ENCODE measurements at regions not wholly inside any gene's neighbourhood (a gene's known extent, or its start where the extent isn't known, plus 50 kb on each side); places are given as distances from the start of the nearest gene placed in this dataset.
"Not testable (repeated sequence)": the region's sequence is repeated elsewhere in the genome, so short reads cannot be mapped to it uniquely, and the experiment has no call there.

GRCh38 chr2:64918220-64918886 is 70.8 kb upstream of the SLC1A4 start:
- DNase-seq (ENCODE audit: low spot score) = no peak

- DNase-seq (ENCODE audit: low spot score) = no peak
Observed at GRCh38 chr2:64919261-64919660, 69.9 kb upstream of the SLC1A4 start.

- no peak for DNase-seq (ENCODE audit: low spot score)
Observed at GRCh38 chr2:64922482-64923384, 66.5 kb upstream of the SLC1A4 start.

- no peak for DNase-seq (ENCODE audit: low spot score)
Observed at GRCh38 chr2:64923385-64923710, 65.9 kb upstream of the SLC1A4 start.

- no peak for DNase-seq (ENCODE audit: low spot score)
Observed at GRCh38 chr2:64924170-64924934, 64.8 kb upstream of the SLC1A4 start.

GRCh38 chr2:64925930-64926722 is 63.1 kb upstream of the SLC1A4 start:
- DNase-seq (ENCODE audit: low spot score) = not testable (repeated sequence)

- DNase-seq (ENCODE audit: low spot score) = no peak
Observed at GRCh38 chr2:64928813-64929212, 60.4 kb upstream of the SLC1A4 start.

GRCh38 chr2:64929333-64929732 is 59.9 kb upstream of the SLC1A4 start:
- DNase-seq (ENCODE audit: low spot score) = no peak

- DNase-seq (ENCODE audit: low spot score) = no peak
Observed at GRCh38 chr2:64930258-64930671, 58.9 kb upstream of the SLC1A4 start.

GRCh38 chr2:64931246-64932115 is 57.7 kb upstream of the SLC1A4 start:
- DNase-seq (ENCODE audit: low spot score) = no peak

- no peak for DNase-seq (ENCODE audit: low spot score)
Observed at GRCh38 chr2:64932116-64932370, 57.2 kb upstream of the SLC1A4 start.

GRCh38 chr2:64932371-64933216 is 56.6 kb upstream of the SLC1A4 start:
- no peak for DNase-seq (ENCODE audit: low spot score)

GRCh38 chr2:64934530-64934929 is 54.7 kb upstream of the SLC1A4 start:
- DNase-seq (ENCODE audit: low spot score) = peak; percentile 47

GRCh38 chr2:64936809-64937208 is 52.4 kb upstream of the SLC1A4 start:
- no peak for DNase-seq (ENCODE audit: low spot score)

GRCh38 chr2:64937314-64937686 is 51.9 kb upstream of the SLC1A4 start:
- not testable (repeated sequence) for DNase-seq (ENCODE audit: low spot score)

GRCh38 chr2:64937687-64938491 is 51.3 kb upstream of the SLC1A4 start:
- DNase-seq (ENCODE audit: low spot score) = no peak

- no peak for DNase-seq (ENCODE audit: low spot score)
Observed at GRCh38 chr2:64938607-64939285, 50.5 kb upstream of the SLC1A4 start.

- DNase-seq (ENCODE audit: low spot score) = no peak
Observed at GRCh38 chr2:64939332-64939917, 49.8 kb upstream of the SLC1A4 start.
